Activated CD4-positive, CD25-positive, alpha-beta regulatory T cell treated with anti-CD3 and anti-CD28 coated beads, Interleukin-2, amount 50 U/mL, for 16 hours (primary cell): ENCODE measurements at regions not wholly inside any gene's neighbourhood (a gene's known extent, or its start where the extent isn't known, plus 50 kb on each side); places are given as distances from the start of the nearest gene placed in this dataset.

Experiments used
- DNase-seq: peaks from one replicate; pipeline ENCODE4 v3.0.0-alpha.2; 2020; ENCODE audit warnings: low read depth, low spot score

DNA sequence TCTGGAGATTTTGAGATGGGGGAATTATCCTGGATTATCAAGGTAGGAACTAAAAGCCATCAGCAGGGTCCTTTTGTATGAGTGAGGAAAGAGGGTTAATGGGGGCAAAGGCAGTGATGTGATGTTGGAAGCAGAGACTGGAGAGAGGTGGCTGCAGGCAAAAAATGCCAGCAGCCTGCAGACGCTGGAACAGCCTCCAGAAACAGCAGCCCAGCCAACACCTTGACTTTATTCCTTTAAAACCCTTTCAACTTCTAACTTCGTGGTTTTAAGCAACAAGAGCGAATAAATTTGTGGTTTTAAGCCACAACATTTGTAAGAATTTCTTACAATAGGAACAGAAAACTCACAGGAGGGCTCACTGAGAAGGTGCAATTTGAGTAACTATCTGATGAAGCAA is 523.1 kb upstream of the HS6ST1 start:
- DNase-seq: no peak

DNA sequence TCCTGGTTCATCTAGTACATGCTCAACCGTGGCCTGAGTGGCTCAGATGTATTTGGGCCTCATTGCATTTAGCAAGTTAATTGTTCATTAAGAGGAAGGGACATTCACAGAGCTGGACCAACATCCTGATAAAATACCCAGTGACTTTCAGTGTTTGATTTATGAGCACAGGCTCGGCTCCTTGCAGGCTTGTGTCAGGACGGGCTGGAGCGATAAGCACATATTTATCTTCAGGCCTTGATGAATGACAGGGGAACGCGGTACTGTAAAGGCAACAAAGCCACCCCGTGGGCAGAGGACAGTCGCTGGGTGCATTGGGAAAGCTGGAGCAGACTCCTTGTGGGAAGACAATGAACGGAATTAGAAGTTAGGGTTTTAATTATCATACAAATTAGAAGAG is 548.6 kb upstream of the HS6ST1 start:
- no peak for DNase-seq

DNA sequence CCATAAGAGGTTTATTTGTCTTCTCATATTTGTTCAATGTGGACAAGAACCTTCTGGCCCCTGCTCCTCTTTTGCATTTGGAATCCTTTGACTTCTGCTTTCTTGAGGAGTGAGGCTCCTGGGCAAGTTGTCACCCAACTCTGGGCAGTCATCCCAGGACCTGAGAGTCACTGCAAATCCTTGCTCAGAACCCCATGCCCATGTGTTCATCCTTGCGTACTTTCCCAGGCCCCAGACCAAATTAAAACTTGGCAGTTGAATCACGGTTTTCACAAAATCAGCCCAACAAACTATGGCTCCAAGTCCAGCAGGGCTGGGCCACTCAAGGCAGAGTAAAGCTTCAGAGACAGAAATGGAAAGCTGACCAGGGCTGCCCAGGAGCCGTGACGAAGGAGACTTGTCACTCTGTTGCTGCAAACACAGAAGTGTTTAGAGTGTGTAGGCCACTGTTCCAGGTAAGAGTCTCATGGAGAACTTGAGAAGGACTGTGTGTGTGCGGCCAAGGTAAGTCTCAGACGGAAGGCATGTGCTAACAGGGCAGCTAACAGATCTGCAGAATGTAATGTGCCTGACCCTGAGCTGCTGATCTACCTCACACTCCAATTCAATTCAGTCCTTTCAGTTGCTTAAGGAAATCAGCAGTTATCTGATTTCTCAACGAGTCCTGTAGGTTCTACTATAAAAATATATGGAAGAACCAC is 549.4 kb upstream of the HS6ST1 start:
- DNase-seq: no peak

DNA sequence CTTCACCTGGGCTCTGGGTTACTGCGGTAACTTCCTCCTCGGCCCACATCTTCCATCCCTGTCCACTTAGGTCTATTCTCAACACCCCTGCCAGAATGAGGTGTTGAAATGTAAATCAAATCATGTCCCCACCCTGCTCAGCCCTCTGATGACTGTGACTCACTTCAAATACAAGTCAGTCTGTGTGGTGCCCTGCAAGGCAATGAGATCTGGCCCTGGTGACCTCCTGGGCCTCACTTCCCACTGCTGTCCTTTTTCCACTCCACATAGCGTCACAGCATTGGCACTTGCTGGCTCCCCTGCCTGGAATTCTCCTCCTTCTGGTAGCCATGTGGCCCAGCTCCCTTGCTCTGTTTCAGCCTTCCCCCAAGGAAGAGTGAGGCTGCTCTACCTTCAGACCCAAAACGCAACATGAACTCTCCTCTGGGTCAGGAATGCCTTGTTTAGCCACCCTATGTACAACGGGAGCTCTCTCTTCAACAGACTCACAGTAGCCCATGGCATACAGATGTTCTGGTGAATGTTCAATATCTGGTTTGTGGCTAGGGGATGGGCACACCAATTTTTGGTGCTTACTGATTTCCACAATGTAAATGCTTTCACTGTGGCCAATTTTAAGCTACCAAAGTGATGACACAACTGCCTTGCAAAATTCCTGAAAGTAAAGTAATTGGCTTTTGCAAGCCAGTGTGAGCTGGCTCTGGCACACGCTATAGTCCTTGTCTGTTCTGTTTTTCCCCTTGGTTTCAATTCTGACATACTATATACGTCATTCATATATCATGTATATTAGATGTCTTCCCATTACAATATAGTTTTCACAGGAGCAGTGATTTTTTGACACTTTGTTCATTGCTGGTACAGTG is 550.3 kb upstream of the HS6ST1 start:
- no peak for DNase-seq

DNA sequence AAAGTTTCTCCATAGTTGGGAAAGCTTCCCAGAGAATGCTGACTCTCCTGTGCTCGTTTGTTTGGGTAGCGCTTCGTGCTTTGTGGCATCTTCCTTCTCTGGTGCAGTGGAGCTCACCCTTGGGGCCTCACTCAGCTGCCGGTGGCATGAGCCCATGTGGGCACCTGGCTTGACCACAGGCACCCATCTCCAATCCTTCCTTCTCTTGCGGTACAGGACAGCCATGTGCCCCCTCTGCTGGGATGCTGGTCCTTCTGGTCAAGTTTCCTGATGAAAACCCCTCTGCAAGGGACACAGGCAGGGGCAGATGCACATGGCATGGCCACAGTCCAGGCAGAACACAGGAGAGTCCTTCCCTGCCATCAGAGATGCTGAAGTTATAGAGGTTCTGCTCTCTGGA is 555.9 kb upstream of the HS6ST1 start:
- DNase-seq: no peak

DNA sequence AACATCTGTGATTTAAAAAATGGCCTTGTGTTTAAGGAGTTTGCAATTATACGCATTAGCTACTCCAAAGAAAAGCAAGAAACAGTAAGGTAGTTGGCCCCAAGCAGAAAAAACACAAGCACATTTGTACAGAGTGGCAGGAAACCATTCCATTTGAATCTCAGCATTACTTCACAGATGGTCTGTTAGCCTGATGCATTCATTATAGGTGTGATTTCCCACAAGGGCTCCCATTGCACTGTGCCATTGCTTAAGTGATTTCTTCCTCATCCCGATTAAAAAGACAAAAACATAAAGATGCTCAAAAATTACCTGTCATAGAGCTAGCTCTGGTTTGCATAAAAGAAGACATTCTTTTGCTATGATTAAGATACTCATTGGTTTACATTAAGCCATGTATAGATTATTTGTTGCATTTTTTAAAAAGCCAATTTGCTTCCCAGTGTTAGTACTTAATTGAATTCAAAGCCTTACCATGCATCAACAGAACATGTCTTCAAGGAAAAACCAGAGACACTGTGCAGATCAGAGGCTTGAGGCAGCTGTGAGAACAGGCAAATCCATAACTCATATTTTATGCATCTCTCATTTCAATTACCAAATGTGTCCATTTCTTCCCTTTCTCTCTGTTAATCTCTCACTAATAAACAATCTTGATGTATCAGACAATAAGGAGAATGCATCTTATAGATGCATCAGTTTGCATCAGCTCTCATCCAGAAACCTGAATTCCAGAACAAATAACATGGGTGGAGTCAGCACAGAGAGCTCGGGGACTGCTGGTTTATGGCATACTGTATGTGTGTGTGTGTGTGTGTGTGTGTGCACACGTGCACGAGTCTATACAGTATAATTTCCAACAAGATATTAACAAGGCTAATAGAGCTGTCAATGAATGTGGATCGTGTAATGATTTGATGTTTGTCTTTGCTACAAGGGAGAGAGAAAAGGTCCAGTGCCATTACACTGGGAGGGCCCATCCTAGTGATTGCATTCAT is 558.6 kb upstream of the HS6ST1 start:
- DNase-seq: no peak

DNA sequence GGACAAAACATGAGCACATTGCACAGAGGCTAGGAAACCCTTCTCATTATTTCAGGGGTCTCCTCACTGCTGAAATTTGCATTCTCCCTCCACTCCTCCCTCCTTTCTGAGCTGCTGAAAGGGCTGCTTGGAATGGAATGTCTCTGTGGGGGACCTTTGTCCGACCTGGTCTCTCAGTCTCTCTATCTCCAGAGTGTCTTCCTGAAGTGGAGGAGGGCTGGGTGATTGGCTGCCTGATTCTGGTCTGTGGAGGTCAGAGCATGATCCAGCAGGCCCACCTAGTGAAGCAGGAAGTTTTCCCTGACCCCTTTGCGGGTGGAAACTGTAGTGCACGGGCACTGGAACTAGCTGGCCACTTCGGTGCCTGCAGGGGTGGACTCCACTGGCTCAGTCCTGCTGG is 560.5 kb upstream of the HS6ST1 start:
- DNase-seq: no peak

DNA sequence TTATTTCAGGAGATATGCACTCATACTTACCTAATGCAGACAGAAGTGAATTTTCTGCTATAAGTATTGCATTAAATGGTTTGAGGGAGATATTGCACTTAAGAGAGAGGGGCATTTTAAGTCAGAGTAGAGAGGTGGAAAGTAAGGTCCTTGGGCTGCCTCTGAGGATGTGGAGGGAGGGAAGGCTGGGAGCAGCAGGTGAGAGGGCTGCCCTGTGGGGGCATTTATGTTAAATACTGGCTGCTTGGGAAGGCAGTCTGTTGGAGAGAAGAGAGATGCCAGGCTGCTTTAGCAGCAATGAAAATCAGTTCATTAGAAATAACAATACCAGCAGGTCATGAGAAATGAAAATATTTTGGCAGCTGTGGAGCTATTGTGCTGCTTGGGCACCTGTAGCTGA is 576.2 kb upstream of the HS6ST1 start:
- DNase-seq: no peak

DNA sequence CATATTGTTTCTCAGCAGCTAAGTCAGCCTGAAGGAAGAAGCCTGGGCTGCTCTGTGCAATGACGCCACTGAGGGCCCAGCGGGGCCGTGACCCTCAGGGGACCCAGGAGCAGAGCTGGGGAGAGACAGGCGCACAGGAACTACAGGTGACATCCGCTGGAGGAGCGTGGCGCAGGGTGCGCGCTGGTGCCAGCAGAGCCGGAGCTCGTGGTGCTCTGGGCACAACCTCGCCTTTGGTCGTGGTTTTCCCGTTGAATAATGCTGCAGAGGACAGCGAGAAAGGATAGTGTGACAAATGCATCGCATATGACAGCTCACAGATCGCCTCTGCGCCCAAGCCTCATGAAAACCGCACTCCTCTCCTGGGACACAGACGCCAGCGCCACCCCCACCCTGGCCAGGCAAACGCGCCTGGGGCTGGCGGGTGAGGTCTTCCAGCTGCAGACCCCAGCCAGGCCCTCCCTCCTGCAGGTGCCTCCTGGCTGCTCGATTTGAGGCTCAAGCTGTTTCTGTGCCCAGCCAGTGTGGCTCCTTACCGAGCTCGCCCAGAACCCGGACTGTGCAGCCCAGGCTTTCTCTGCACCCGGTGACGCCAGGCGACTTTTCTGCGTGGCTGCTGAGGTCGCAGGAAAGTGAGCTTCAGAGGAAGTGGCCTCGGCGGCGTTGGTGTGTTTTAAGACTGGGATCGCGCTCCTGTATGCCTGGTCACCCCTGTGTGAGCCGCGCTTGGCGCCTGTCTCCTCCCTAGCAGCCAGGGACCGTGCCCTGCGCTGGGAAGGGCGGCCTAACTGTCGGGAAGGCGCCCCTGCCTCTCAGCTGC is 583.1 kb upstream of the HS6ST1 start:
- DNase-seq: no peak

DNA sequence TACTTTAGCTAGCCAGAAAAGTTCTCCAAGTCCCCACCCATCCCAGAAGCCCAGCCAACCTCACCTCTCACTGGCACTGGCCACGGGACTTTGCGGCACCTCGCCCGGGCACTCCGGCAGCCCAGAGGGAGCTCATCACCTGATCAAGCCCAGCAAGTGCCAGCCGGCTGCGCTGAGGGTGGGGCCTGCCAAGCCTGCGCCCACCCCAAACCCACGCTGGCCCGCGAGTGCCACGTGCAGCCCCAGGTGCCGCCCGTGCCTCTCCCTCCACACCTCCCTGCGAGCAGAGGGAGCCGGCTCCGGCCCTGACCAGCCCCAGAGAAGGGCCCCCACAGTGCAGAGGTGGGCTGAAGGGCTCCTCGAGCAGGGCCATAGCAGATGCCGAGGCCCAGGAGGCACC is 585.0 kb upstream of the HS6ST1 start:
- DNase-seq: no peak

DNA sequence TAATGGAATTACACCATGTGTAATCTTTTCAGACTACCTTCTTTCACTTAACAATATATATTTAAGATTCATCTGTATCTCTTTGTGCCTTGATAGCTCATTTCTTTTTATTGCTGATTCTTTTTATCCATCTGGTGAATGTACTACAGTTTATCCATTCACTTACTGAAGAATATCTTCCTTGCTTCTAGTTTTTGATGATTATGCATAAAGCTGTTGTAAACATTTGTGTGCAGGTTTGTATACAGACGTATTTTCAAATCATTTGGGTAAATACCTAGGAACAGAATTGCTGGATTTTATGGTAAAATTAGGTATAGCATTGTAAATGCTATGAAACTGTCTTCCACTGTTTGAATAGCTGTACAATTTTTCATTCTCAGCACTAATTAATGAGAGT is 592.6 kb upstream of the HS6ST1 start:
- DNase-seq: no peak

DNA sequence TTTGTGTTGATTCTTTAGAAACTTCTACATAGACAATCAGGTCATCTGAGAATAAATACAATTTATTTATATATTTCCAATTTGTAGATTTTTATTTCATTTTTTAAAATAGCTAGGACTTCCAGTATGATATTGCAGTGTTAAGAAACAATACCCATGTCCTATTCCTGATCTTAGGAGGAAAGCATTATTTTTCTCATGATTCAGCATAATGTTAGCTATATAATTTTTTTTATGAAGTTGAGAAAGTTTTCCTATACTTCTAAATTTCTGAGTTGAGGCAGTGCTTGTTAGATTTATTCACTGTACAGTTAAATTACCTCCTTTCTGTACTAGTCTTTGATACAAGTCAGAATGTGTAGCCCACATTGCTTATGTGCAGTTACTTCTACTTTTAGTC is 595.7 kb upstream of the HS6ST1 start:
- no peak for DNase-seq

DNA sequence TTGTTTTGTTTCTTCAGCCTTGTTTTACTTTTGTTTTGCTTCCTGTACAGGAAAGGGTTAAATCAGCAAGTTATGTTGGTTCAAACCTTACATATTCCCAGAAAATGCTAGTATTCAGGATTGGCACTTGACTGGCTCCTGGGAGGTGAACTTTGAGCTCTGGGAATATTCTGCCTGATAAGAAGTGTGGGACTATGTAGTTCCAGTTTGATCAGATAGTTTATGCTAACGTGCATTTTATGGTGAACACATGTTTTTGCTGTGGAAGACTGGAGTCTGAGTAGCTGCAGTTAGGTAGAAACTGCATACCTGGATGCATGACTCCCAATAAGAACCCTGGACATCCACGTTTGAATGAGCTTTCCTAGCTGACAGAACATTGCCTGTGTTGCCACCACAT is 603.1 kb upstream of the HS6ST1 start:
- no peak for DNase-seq

DNA sequence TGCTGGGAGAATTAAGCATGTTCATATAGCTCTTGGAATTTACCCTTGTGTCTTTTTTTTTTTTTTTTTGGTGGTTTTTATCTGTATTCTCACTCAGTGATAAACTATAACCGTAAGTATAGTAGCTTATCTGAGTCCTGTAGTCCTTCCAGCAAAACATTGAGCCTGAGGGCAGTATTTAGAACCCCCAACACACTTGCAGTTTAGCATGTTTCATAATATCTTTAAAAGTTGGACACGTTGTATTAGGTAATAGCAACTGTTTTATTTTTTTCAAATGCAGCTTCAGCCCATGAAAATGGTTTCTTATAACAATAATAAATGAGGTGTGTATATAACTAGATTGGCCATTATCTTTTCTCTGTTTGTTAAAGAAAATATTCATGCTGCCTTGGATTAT is 603.5 kb upstream of the HS6ST1 start:
- DNase-seq: no peak

DNA sequence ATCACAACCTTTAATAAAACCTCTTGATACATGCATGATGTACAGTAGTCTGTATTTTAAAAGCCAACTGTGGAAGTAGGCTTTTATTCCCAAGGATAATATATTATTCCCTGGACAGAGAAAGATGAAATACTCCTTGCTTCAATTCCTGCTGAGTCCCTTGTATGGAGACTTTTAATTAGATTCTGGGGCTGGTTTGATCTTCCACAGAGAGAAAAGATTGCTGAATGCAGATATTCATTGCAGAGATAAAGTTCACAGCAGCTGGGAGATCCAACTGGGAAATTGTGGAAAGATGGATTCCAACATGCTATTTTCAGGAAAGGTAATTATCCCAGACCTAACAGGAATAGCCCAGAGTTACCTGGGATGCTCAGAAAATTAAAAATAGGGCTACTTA is 607.0 kb upstream of the HS6ST1 start:
- DNase-seq: no peak

DNA sequence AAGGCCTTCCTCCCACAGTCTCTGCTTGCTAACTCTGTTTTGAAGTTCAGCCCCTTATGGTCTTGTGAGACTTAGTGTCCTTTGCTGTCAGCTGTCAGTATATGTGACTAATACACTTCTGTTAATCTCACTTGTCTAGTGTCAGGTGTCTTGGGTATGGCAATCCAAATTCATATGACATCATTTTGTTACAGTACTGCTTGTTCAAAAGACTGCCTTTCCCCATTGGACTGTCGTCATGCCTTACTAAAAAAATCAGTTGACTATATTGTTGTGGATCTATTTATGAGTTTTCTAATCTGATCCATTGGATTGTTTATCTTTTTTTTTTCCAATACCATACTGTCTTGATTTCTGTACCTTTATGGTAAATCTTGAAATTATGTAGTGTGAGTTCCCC is 611.4 kb upstream of the HS6ST1 start:
- no peak for DNase-seq

DNA sequence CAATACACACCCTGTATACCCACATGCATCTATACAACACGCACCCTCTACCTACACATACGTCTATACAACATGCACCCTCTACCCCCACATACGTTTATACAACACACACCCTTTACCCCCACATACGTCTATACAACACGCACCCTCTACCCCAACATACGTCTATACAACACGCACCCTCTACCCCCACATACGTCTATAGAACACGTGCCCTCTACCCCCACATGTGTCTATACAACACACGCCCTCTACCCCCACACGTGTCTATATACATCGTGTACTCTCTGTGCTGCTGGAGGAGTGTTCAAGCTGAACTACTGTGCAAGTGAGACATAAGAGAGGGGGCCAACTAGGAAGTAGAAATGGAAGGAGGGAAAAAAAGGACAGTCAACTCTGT is 621.7 kb upstream of the HS6ST1 start:
- no peak for DNase-seq

DNA sequence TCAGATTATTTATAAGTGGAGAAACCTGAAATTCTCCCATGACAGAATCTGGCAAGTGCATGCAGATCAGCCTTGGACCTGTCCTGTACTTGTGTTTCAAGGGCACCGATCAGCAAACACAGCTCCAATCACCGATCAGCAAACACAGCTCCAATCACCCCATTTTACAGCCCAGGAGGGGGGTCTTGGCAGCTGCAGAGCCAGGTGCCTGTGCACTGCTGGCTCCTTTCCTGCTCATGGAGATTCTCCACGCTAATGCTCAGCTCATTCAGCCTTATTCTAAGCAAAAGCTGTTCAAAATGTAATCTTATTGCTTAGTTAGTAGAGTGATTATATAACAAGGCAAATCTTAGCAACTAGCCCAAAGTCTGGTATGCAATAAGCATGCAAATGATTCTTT is 623.1 kb upstream of the HS6ST1 start:
- DNase-seq: no peak

DNA sequence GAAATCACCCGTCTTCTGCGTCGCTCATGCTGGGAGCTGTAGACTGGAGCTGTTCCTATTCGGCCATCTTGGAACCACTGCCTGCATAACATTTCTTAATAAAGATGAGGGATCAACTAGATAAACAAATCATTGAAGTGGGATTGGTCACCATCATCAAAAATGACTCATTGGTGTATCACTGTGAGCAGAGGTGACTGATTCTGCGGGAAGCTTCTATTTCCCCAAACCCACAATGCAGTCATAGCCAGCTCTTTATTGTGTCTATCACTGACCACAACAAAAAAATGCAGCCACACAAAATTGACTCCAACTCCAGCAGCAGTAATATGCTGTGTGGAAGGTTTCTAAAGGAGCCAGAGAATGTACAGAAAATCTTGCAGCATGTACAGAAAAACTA is 630.7 kb upstream of the HS6ST1 start:
- DNase-seq: no peak

DNA sequence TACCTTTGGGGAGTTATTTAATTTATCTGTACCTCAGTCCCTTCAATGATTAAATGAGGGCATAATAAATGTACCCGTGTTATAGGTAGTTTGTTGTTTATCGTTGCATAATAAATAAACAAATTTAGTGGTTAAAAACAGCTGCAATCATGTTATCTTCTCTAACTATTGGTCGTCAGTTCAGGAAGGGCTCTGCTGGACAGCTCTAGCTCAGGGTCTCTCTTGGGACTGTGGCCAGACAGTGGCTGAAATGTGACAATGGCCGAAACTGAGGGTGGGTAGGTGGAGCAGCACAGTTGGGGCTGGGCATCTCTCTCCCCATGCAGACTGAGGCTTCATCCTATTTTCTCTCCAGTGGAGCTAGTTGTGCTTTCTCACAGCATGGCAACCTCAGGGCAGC is 632.1 kb upstream of the HS6ST1 start:
- no peak for DNase-seq

DNA sequence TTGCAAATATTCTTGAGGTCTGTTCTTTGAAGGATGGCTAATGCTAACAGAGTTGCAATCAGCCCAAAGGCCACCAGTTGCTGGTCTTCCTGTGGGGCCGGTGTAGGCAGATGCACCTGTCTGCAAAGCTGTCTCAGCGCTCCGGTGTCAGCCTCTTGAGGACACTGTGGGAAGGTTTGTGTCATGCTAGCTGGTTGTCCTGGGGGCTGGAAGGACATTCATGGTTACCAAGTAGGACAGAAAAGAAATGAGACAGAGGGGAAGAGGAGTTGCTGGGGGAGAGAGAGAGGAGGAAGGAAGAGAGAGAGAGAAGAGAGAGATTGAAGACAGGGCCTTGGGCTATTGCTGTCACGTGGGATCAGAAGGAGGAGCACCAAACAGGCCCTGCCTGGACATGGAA is 639.6 kb upstream of the HS6ST1 start:
- no peak for DNase-seq
